HEK293T (cell line): ENCODE measurements at regions not wholly inside any gene's neighbourhood (a gene's known extent, or its start where the extent isn't known, plus 50 kb on each side); places are given as distances from the start of the nearest gene placed in this dataset.

Source experiments
- CTCF ChIA-PET: fragments of 350-600 bp; formaldehyde crosslinking; extraction: SDS; loops from one replicate; lab custom pipeline; 2021; ENCODE audit warnings: antibody characterized with exemption, inconsistent platforms; lab: Yijun Ruan, JAX
- POLR2A ChIA-PET: fragments of 350-600 bp; formaldehyde crosslinking; extraction: SDS; loops from one replicate; lab custom pipeline; 2020; ENCODE audit warnings: antibody characterized with exemption, inconsistent platforms; lab: Yijun Ruan, JAX
- DNase-seq: peaks from one replicate; pipeline ENCODE4 v3.0.0; 2012; ENCODE audit warnings: mixed read lengths; ENCODE audit errors: extremely low spot score
- ARNT ChIP-seq: fragments of 450-650 bp; IDR thresholded peaks from 2 replicates; pipeline ENCODE4 v1.6.1; 2017; ENCODE audit warnings: mild to moderate bottlenecking
- BHLHE40 ChIP-seq: fragments of 450-650 bp; IDR thresholded peaks from 2 replicates; pipeline ENCODE4 v1.6.1; 2016; ENCODE audit warnings: mild to moderate bottlenecking, moderate library complexity, borderline replicate concordance
- CTBP1 ChIP-seq: fragments of 450-650 bp; IDR thresholded peaks from 2 replicates; pipeline ENCODE4 v1.6.1; 2016; ENCODE audit warnings: borderline replicate concordance
- ELF4 ChIP-seq: fragments of 450-650 bp; IDR thresholded peaks from 2 replicates; pipeline ENCODE4 v1.6.1; 2017; ENCODE audit warnings: antibody characterized with exemption
- FOXA1 ChIP-seq: fragments of 450-650 bp; IDR thresholded peaks from 2 replicates; pipeline ENCODE4 v1.6.1; 2016; ENCODE audit warnings: mild to moderate bottlenecking
- FOXK2 ChIP-seq: fragments of 450-650 bp; IDR thresholded peaks from 2 replicates; pipeline ENCODE4 v1.6.1; 2016; ENCODE audit warnings: mild to moderate bottlenecking
- FOXM1 ChIP-seq: fragments of 450-650 bp; IDR thresholded peaks from 2 replicates; pipeline ENCODE4 v1.6.1; 2017; ENCODE audit warnings: mild to moderate bottlenecking, borderline replicate concordance
- HDGF ChIP-seq: fragments of 450-650 bp; IDR thresholded peaks from 2 replicates; pipeline ENCODE4 v1.6.1; 2017; ENCODE audit warnings: antibody characterized with exemption, borderline replicate concordance
- L3MBTL2 ChIP-seq: fragments of 450-650 bp; conservative IDR thresholded peaks from 2 replicates; pipeline ENCODE4 v1.6.1; 2016; ENCODE audit warnings: mild to moderate bottlenecking
- LEF1 ChIP-seq: fragments of 450-650 bp; IDR thresholded peaks from 2 replicates; pipeline ENCODE4 v1.6.1; 2017; ENCODE audit warnings: mild to moderate bottlenecking, borderline replicate concordance
- NFRKB ChIP-seq: fragments of 450-650 bp; IDR thresholded peaks from 2 replicates; pipeline ENCODE4 v1.6.1; 2016; ENCODE audit warnings: mild to moderate bottlenecking, moderate library complexity
- PKNOX1 ChIP-seq: fragments of 450-650 bp; IDR thresholded peaks from 2 replicates; pipeline ENCODE4 v1.6.1; 2016
- SP1 ChIP-seq: fragments of 450-650 bp; IDR thresholded peaks from 2 replicates; pipeline ENCODE4 v1.6.1; 2017
- SUZ12 ChIP-seq: fragments of 450-650 bp; IDR thresholded peaks from 2 replicates; pipeline ENCODE4 v1.6.1; 2016; ENCODE audit warnings: mild to moderate bottlenecking
- TARDBP ChIP-seq: fragments of 450-650 bp; IDR thresholded peaks from 2 replicates; pipeline ENCODE4 v1.6.1; 2016
- ZNF384 ChIP-seq: fragments of 450-650 bp; IDR thresholded peaks from 2 replicates; pipeline ENCODE4 v1.6.1; 2016

DNA sequence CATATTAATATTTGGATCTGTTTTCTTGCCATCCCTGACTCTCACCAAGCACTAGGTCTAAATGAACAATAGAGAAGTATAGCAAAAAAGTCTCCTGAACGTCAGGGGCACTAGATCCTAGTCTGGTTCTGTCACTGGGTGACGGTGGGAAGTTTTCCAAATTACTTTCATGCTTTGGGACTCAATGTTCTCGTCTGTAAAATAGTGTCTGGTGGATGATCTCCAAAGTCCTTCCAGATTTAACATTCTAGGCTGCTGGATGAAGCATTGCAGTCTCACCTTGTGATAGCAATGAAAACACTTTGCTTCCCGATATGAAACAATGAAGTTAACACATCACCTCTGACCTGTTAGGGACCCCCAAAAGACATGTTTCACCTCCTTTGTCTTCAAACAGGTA is 199.3 kb downstream of the SEC61B start:
- CTCF ChIA-PET, result no interaction called here
- TF ChIP-seq SUZ12 (no peak), NFRKB (no peak), FOXM1 (no peak), ELF4 (no peak), L3MBTL2 (no peak), BHLHE40 (no peak), FOXK2 (no peak), HDGF (no peak), ZNF384 (no peak), SP1 (no peak), ARNT (no peak), LEF1 (no peak), PKNOX1 (no peak), CTBP1 (no peak), TARDBP (no peak), FOXA1 (no peak)
- POLR2A ChIA-PET, result no interaction called here

GRCh38 chr9:99425124-99425523 is 203.0 kb downstream of the SEC61B start:
- no peak for TF ChIP-seq FOXK2
- no peak for TF ChIP-seq ZNF384
- no peak for TF ChIP-seq TARDBP
- no peak for TF ChIP-seq ELF4
- TF ChIP-seq CTBP1, result no peak
- no peak for TF ChIP-seq SP1
- no peak for TF ChIP-seq FOXA1
- TF ChIP-seq FOXM1, result no peak
- TF ChIP-seq SUZ12, result no peak
- TF ChIP-seq LEF1, result no peak
- TF ChIP-seq NFRKB, result no peak
- no peak for TF ChIP-seq HDGF
- TF ChIP-seq L3MBTL2, result no peak
- no peak for TF ChIP-seq PKNOX1
- no peak for TF ChIP-seq ARNT
- TF ChIP-seq BHLHE40, result no peak
- no peak for DNase-seq
- ChIA-PET POLR2A (no interaction called here), CTCF (no interaction called here)

More for the DNA sequence above, 199.3 kb downstream of the SEC61B start:
- no peak for DNase-seq

- CTCF ChIA-PET, result no interaction called here
- POLR2A ChIA-PET, result no interaction called here
- DNase-seq, result no peak
- no peak for TF ChIP-seq L3MBTL2
- no peak for TF ChIP-seq SUZ12
- TF ChIP-seq PKNOX1, result no peak
- no peak for TF ChIP-seq NFRKB
- TF ChIP-seq FOXA1, result no peak
- no peak for TF ChIP-seq FOXM1
- TF ChIP-seq ARNT, result no peak
- TF ChIP-seq ELF4, result no peak
- no peak for TF ChIP-seq LEF1
Observed at GRCh38 chr9:99425923-99426842, 204.1 kb downstream of the SEC61B start.

DNA sequence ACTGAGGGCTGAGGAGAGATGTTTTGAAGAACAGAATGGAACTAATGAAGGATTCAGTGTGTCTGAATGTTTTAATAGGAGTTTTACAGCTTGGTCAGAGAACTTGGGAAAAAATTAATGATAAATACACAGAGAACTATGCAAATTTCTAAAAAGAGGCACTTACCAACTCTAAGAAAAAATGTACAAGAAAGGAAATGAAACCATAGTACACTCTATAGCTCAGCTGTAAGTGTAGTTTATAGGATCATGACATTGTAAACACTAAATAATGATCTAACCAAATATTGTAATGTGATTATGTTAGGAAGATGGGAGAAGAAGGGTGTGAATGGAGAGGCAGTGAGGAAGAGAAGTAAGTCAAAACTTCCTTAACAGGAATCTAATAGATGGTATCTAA is 205.2 kb downstream of the SEC61B start:
- CTCF ChIA-PET, result no interaction called here
- no peak for TF ChIP-seq FOXM1
- TF ChIP-seq NFRKB, result no peak
- TF ChIP-seq FOXK2, result no peak
- TF ChIP-seq ZNF384, result no peak
- no peak for TF ChIP-seq LEF1
- no peak for DNase-seq
- POLR2A ChIA-PET, result no interaction called here

GRCh38 chr9:99430301-99430700 is 208.2 kb downstream of the SEC61B start:
- ChIA-PET POLR2A (no interaction called here), CTCF (no interaction called here)
- TF ChIP-seq TARDBP, result no peak
- TF ChIP-seq HDGF, result no peak
- DNase-seq, result no peak

DNA sequence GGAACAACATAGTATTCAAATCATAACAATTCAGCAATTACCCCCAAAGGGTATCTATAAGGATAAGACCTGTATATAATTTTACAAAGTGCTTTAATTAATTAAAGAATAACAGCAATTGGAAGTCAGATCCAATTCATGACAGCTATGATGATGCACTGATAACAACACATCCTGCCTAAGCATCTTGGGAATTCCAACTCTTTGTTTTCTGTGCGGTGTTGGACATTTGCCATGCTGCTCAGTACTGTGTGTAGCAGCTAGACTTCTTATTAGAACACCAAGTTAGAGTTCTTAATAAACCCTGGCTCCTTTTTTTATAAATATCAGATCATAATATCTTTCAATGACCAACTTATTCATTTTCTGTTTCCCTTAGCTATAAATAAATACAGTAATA is 209.0 kb downstream of the SEC61B start:
- CTCF ChIA-PET, result no interaction called here
- POLR2A ChIA-PET, result no interaction called here
- TF ChIP-seq FOXM1 (no peak), ZNF384 (no peak), L3MBTL2 (no peak), ARNT (no peak), NFRKB (no peak), PKNOX1 (no peak), SUZ12 (no peak), CTBP1 (no peak), HDGF (no peak), LEF1 (no peak), FOXA1 (no peak), TARDBP (no peak), ELF4 (no peak)
- no peak for DNase-seq
